WTC11 (cell line): ENCODE measurements at regions not wholly inside any gene's neighbourhood (a gene's known extent, or its start where the extent isn't known, plus 50 kb on each side); places are given as distances from the start of the nearest gene placed in this dataset.

Experiments
- ATAC-seq: fragments of 200-7000 bp; cut with Tn5 transposase; 2 replicates; pipeline ENCODE4 v1.10.0; 2021; ENCODE audit warnings: mild to moderate bottlenecking, moderate library complexity
- CTCF ChIA-PET: fragments of 300-600 bp; sonication (Branson Sonifier 250); formaldehyde crosslinking; loops from one replicate; lab custom pipeline; 2021; ENCODE audit warnings: antibody characterized with exemption; lab: Charles Lee
- POLR2A ChIA-PET: fragments of 350-600 bp; sonication (Branson Sonifier 250); formaldehyde crosslinking; loops from one replicate; lab custom pipeline; 2021; ENCODE audit warnings: antibody characterized with exemption; lab: Charles Lee
- DNase-seq: peaks from one replicate; pipeline ENCODE4 v3.0.0; 2021; ENCODE audit warnings: low spot score
- H3K27ac Mint-ChIP-seq: 2 replicates; pipeline ENCODE4 v1.8.0; 2021; ENCODE audit warnings: mixed read lengths
- H3K27me3 Mint-ChIP-seq: 2 replicates; pipeline ENCODE4 v1.8.0; 2021; ENCODE audit warnings: low read depth, mild to moderate bottlenecking, moderate library complexity, mixed read lengths
- H3K36me3 Mint-ChIP-seq: 2 replicates; pipeline ENCODE4 v1.8.0; 2021; ENCODE audit warnings: mixed read lengths
- H3K4me1 Mint-ChIP-seq: 2 replicates; pipeline ENCODE4 v1.8.0; 2022; ENCODE audit warnings: mixed read lengths
- H3K4me3 Mint-ChIP-seq: 2 replicates; pipeline ENCODE4 v1.8.0; 2021; ENCODE audit warnings: mild to moderate bottlenecking, moderate library complexity, mixed read lengths
- H3K9me3 Mint-ChIP-seq: 2 replicates; pipeline ENCODE4 v1.8.0; 2021; ENCODE audit warnings: mixed read lengths
- AR ChIP-seq: fragments of 250-450 bp; sonication (Bioruptor Pico); IDR thresholded peaks from 2 replicates; pipeline ENCODE4 v1.9.0; 2021; ENCODE audit warnings: mild to moderate bottlenecking
- ATF3 ChIP-seq: sonication (generic); formaldehyde crosslinking; conservative IDR thresholded peaks from 2 replicates; pipeline ENCODE4 v1.8.1; 2022; ENCODE audit warnings: mild to moderate bottlenecking, missing genetic modification reagents
- CDX4 ChIP-seq: fragments of 250-450 bp; sonication (Bioruptor Pico); IDR thresholded peaks from 2 replicates; pipeline ENCODE4 v1.9.0; 2021; ENCODE audit warnings: moderate library complexity, mild to moderate bottlenecking, inconsistent platforms, borderline replicate concordance
- FOXJ3 ChIP-seq: sonication (generic); formaldehyde crosslinking; IDR thresholded peaks from 2 replicates; pipeline ENCODE4 v1.9.0; 2021; ENCODE audit warnings: missing genetic modification reagents, mild to moderate bottlenecking, borderline replicate concordance
- FOXP4 ChIP-seq: sonication (generic); formaldehyde crosslinking; IDR thresholded peaks from 2 replicates; pipeline ENCODE4 v1.8.0; 2022; ENCODE audit warnings: mild to moderate bottlenecking, missing genetic modification reagents
- IRF2 ChIP-seq: sonication (generic); formaldehyde crosslinking; IDR thresholded peaks from 2 replicates; pipeline ENCODE4 v1.8.0; 2022; ENCODE audit warnings: low read depth, missing genetic modification reagents, borderline replicate concordance
- MLX ChIP-seq: sonication (generic); formaldehyde crosslinking; IDR thresholded peaks from 2 replicates; pipeline ENCODE4 v1.8.1; 2023; ENCODE audit warnings: mild to moderate bottlenecking, missing genetic modification reagents, moderate library complexity
- NFE2L1 ChIP-seq: sonication (generic); formaldehyde crosslinking; IDR thresholded peaks from 2 replicates; pipeline ENCODE4 v1.8.1; 2023; ENCODE audit warnings: missing genetic modification reagents
- NR1H2 ChIP-seq: sonication (generic); formaldehyde crosslinking; IDR thresholded peaks from 2 replicates; pipeline ENCODE4 v1.9.0; 2021; ENCODE audit warnings: mild to moderate bottlenecking, moderate library complexity, missing genetic modification reagents
- PRDM15 ChIP-seq: sonication (generic); formaldehyde crosslinking; IDR thresholded peaks from 2 replicates; pipeline ENCODE4 v1.8.0; 2022; ENCODE audit warnings: missing genetic modification reagents
- PRRX2 ChIP-seq: fragments of 250-450 bp; sonication (Bioruptor Pico); IDR thresholded peaks from 2 replicates; pipeline ENCODE4 v1.8.0; 2021; ENCODE audit warnings: mild to moderate bottlenecking
- RORB ChIP-seq: fragments of 250-450 bp; sonication (Bioruptor Pico); IDR thresholded peaks from 2 replicates; pipeline ENCODE4 v1.9.0; 2021; ENCODE audit warnings: mild to moderate bottlenecking
- SMAD3 ChIP-seq: sonication (generic); formaldehyde crosslinking; IDR thresholded peaks from 2 replicates; pipeline ENCODE4 v1.8.0; 2022; ENCODE audit warnings: missing genetic modification reagents, mild to moderate bottlenecking, borderline replicate concordance
- SOX15 ChIP-seq: fragments of 250-450 bp; sonication (Bioruptor Pico); IDR thresholded peaks from 2 replicates; pipeline ENCODE4 v1.9.0; 2021; ENCODE audit warnings: mild to moderate bottlenecking
- ZMAT4 ChIP-seq: fragments of 250-450 bp; sonication (Bioruptor Pico); IDR thresholded peaks from 2 replicates; pipeline ENCODE4 v1.9.0; 2021; ENCODE audit warnings: mild to moderate bottlenecking
- ZNF138 ChIP-seq: sonication (generic); formaldehyde crosslinking; conservative IDR thresholded peaks from 2 replicates; pipeline ENCODE4 v1.8.1; 2022; ENCODE audit warnings: mild to moderate bottlenecking, moderate library complexity, missing genetic modification reagents
- ZNF281 ChIP-seq: sonication (generic); formaldehyde crosslinking; IDR thresholded peaks from 2 replicates; pipeline ENCODE4 v1.8.0; 2023; ENCODE audit warnings: mild to moderate bottlenecking, missing genetic modification reagents
- ZNF396 ChIP-seq: fragments of 250-450 bp; sonication (Bioruptor Pico); IDR thresholded peaks from 2 replicates; pipeline ENCODE4 v1.8.0; 2021; ENCODE audit warnings: mild to moderate bottlenecking, moderate library complexity, borderline replicate concordance
- ZNF416 ChIP-seq: fragments of 250-450 bp; sonication (Bioruptor Pico); IDR thresholded peaks from 2 replicates; pipeline ENCODE4 v1.9.0; 2021; ENCODE audit warnings: mild to moderate bottlenecking, inconsistent platforms
- ZNF512 ChIP-seq: sonication (generic); formaldehyde crosslinking; IDR thresholded peaks from 2 replicates; pipeline ENCODE4 v1.8.1; 2022; ENCODE audit warnings: missing genetic modification reagents, borderline replicate concordance

- Mint-ChIP-seq H3K4me1 (peaks cover 27% of the 10 kb centered on the region), H3K36me3 (no peaks in the 10 kb centered on the region), H3K27ac (no peak overlapping the region), H3K4me3 (no peak overlapping the region), H3K27me3 (no peaks in the 10 kb centered on the region), H3K9me3 (no peaks in the 10 kb centered on the region)
- POLR2A ChIA-PET: no interaction called here
- no peak for ATAC-seq
- CTCF ChIA-PET: no interaction called here
- no peak for DNase-seq
- no peak for TF ChIP-seq FOXP4 (CRISPR knock-in tag)
- TF ChIP-seq NFE2L1 (CRISPR knock-in tag): no peak
- TF ChIP-seq IRF2 (CRISPR knock-in tag): no peak
- no peak for TF ChIP-seq ZNF281
- TF ChIP-seq MLX (CRISPR knock-in tag): no peak
- no peak for TF ChIP-seq ZNF416
- TF ChIP-seq CDX4: no peak
- no peak for TF ChIP-seq SOX15 (CRISPR knock-in tag)
- no peak for TF ChIP-seq RORB (CRISPR knock-in tag)
- no peak for TF ChIP-seq FOXJ3 (CRISPR knock-in tag)
These were observed 190.4 kb upstream of the ID2 start for GRCh38 chr2:8491296-8492027.

GRCh38 chr2:8494151-8494550 lies 187.7 kb upstream of the ID2 start:
- no peak overlapping the region for H3K27ac Mint-ChIP-seq
- TF ChIP-seq SMAD3 (no peak), AR (CRISPR knock-in tag) (no peak), PRRX2 (CRISPR knock-in tag) (no peak), NR1H2 (CRISPR knock-in tag) (no peak), ZMAT4 (CRISPR knock-in tag) (no peak), ZNF512 (CRISPR knock-in tag) (no peak), RORB (CRISPR knock-in tag) (no peak), ATF3 (no peak), ZNF138 (no peak), PRDM15 (CRISPR knock-in tag) (no peak), ZNF396 (CRISPR knock-in tag) (no peak)

More at GRCh38 chr2:8494151-8494550, 187.7 kb upstream of the ID2 start:
- ATAC-seq: no peak
- Mint-ChIP-seq H3K27me3 (no peaks in the 10 kb centered on the region), H3K4me1 (peaks cover 22% of the 10 kb centered on the region), H3K4me3 (no peak overlapping the region), H3K36me3 (no peaks in the 10 kb centered on the region), H3K9me3 (no peaks in the 10 kb centered on the region)
- POLR2A ChIA-PET: no interaction called here
- DNase-seq: no peak
- CTCF ChIA-PET: no interaction called here
